Upper lobe of left lung (tissue), 4 donors: ENCODE measurements at regions not wholly inside any gene's neighbourhood (a gene's known extent, or its start where the extent isn't known, plus 50 kb on each side); places are given as distances from the start of the nearest gene placed in this dataset.

Experiments
- CTCF ChIP-seq, 6 experiments: fragments of 450-650 bp in 4 of 6; fragments of 200-600 bp in 2 of 6; sonication (generic) in 2 of 6; IDR thresholded peaks; one replicate each; pipeline ENCODE4 v1.5.1; 2016 to 2019; ENCODE audit warnings: antibody characterized with exemption in 6 of 6
- POLR2A ChIP-seq, 4 donors: fragments of 450-650 bp; IDR thresholded peaks; one replicate each; pipeline ENCODE4 v1.5.1; 2016 to 2017; ENCODE audit warnings: antibody characterized with exemption in 4 of 4, mild to moderate bottlenecking in 2 of 4

GRCh38 chr1:56434025-56434424 lies 145.3 kb downstream of the PLPP3 start:
- TF ChIP-seq POLR2A (IDR thresholded peaks at IDR 0.05) = no peak
- TF ChIP-seq CTCF (IDR thresholded peaks at IDR 0.05) = no peak
